Stomach (tissue), 8 donors: ENCODE measurements at regions not wholly inside any gene's neighbourhood (a gene's known extent, or its start where the extent isn't known, plus 50 kb on each side); places are given as distances from the start of the nearest gene placed in this dataset.

ENCODE experiments used
- DNase-seq, 2 donors: peaks; one replicate each; pipeline versions ENCODE4 v3.0.0 to v3.0.0-alpha.2; 2013 to 2019
- H3K27ac ChIP-seq, 5 donors: fragments of 200-600 bp in 4 of 5; sonication (generic) in 4 of 5; one replicate each; pipeline ENCODE4 v1.5.1; 2013 to 2019; ENCODE audit warnings: mild to moderate bottlenecking in 1 of 5, moderate library complexity in 1 of 5
- H3K27me3 ChIP-seq, 3 donors: fragments of 200-600 bp; sonication (generic); one replicate each; pipeline ENCODE4 v1.5.1; 2017 to 2019; ENCODE audit warnings: mixed run types in 1 of 3
- H3K36me3 ChIP-seq, 4 donors: fragments of 200-600 bp; sonication (generic); 1 replicate in 3 of 4; 2 replicates in 1 of 4; pipeline ENCODE4 v1.5.1; 2016 to 2019
- H3K4me1 ChIP-seq, 4 donors: fragments of 200-600 bp; sonication (generic); one replicate each; pipeline ENCODE4 v1.5.1; 2016 to 2019
- H3K4me3 ChIP-seq, 4 donors: fragments of 200-600 bp; sonication (generic) in 3 of 4; one replicate each; pipeline ENCODE4 v1.5.1; 2016 to 2019; ENCODE audit warnings: mild to moderate bottlenecking in 1 of 4
- H3K9me3 ChIP-seq, 4 donors: fragments of 200-600 bp; sonication (generic); one replicate each; pipeline ENCODE4 v1.5.1; 2016 to 2019
- CTCF ChIP-seq, 7 experiments: fragments of 450-650 bp in 4 of 7; fragments of 200-600 bp in 3 of 7; sonication (generic) in 3 of 7; IDR thresholded peaks; one replicate each; pipeline ENCODE4 v1.5.1; 2016 to 2019; ENCODE audit warnings: antibody characterized with exemption in 7 of 7, control low read depth in 2 of 7, mild to moderate bottlenecking in 1 of 7
- EP300 ChIP-seq: sonication (generic); formaldehyde crosslinking; IDR thresholded peaks from one replicate; pipeline ENCODE4 v1.6.1; 2017; ENCODE audit warnings: antibody characterized with exemption
- POLR2A ChIP-seq, 4 donors: fragments of 450-650 bp; IDR thresholded peaks; one replicate each; pipeline ENCODE4 v1.6.1; 2016; ENCODE audit warnings: antibody characterized with exemption in 4 of 4, control low read depth in 2 of 4, mild to moderate bottlenecking in 1 of 4, moderate library complexity in 1 of 4
- POLR2AphosphoS5 ChIP-seq, 3 donors: sonication (generic); formaldehyde crosslinking; IDR thresholded peaks; one replicate each; pipeline ENCODE4 v1.6.1; 2016; ENCODE audit warnings: antibody characterized with exemption in 3 of 3
- WGBS, 5 donors: extraction: QIAGEN DNeasy Blood & Tissue Kit in 3 of 5; methylation state at CpG; one replicate each; pipeline versions ENCODE4 v1.1.5 to v1.1.7; 2013 to 2018; 5-methylcytosine and 5-hydroxymethylcytosine counted together
- intact Hi-C: fragments of 100-400 bp; cut with DNase I; formaldehyde crosslinking; loops from one replicate; pipeline ENCODE4 v1.15.1; 2023; ENCODE audit warnings: low total_unique reads
- donor health status: healthy with polysubstance abuse.
- donor health status: Bipolar disorder and iron deficiency.
- donor health status: healthy.

- H3K27ac ChIP-seq: no peak overlapping the region
- no peak overlapping the region for H3K4me3 ChIP-seq
- 76 to 94% (median 87%) methylated on average over 2 of the region's 2 CpGs for WGBS, 5 donors
- no peak for DNase-seq
- no peaks in the 10 kb centered on the region for H3K9me3 ChIP-seq
- H3K36me3 ChIP-seq: no peaks in the 10 kb centered on the region
- intact Hi-C loops: no loop called here
- TF ChIP-seq EP300 (no peak), POLR2AphosphoS5 (IDR thresholded peaks at IDR 0.05) (no peak), CTCF (IDR thresholded peaks at IDR 0.05) (no peak), POLR2A (IDR thresholded peaks at IDR 0.05) (no peak)
- no peaks in the 10 kb centered on the region for H3K27me3 ChIP-seq
- H3K4me1 ChIP-seq: peaks cover 8 to 17% (median 11%) of the 10 kb centered on the region in 4 donors
These were observed 259.7 kb downstream of the RHOU start for GRCh38 chr1:228994676-228995594.

GRCh38 chr1:228996281-228996680, 261.0 kb downstream of the RHOU start:
- TF ChIP-seq CTCF (IDR thresholded peaks at IDR 0.05): no peak
- no peak for TF ChIP-seq POLR2A (IDR thresholded peaks at IDR 0.05)
- TF ChIP-seq POLR2AphosphoS5 (IDR thresholded peaks at IDR 0.05): no peak
- TF ChIP-seq EP300: no peak
- H3K27ac ChIP-seq: no peak overlapping the region
- intact Hi-C loops: no loop called here

GRCh38 chr1:228997721-228998144, 262.5 kb downstream of the RHOU start:
- Histone ChIP-seq H3K9me3 (no peaks in the 10 kb centered on the region), H3K27me3 (no peaks in the 10 kb centered on the region), H3K4me3 (no peak overlapping the region), H3K27ac (no peak overlapping the region), H3K4me1 (peaks cover 0 to 15% (median 0%) of the 10 kb centered on the region in 4 donors), H3K36me3 (no peaks in the 10 kb centered on the region)
- no peak for DNase-seq
- intact Hi-C loops: no loop called here
- no peak for TF ChIP-seq POLR2AphosphoS5 (IDR thresholded peaks at IDR 0.05)
- no peak for TF ChIP-seq EP300
- no peak for TF ChIP-seq CTCF (IDR thresholded peaks at IDR 0.05)
- TF ChIP-seq POLR2A (IDR thresholded peaks at IDR 0.05): no peak
- 90 to 97% (median 95%) methylated on average over 4 of the region's 4 CpGs for WGBS, 5 donors

More at GRCh38 chr1:228996281-228996680, 261.0 kb downstream of the RHOU start:
- Histone ChIP-seq H3K27me3 (no peaks in the 10 kb centered on the region), H3K36me3 (no peaks in the 10 kb centered on the region), H3K4me3 (no peak overlapping the region), H3K4me1 (peaks cover 0 to 4% (median 2%) of the 10 kb centered on the region in 4 donors), H3K9me3 (no peaks in the 10 kb centered on the region)
- no peak for DNase-seq
- 86 to 95% (median 92%) methylated on average over 5 to 6 of the region's 6 CpGs for WGBS, 5 donors

DNA sequence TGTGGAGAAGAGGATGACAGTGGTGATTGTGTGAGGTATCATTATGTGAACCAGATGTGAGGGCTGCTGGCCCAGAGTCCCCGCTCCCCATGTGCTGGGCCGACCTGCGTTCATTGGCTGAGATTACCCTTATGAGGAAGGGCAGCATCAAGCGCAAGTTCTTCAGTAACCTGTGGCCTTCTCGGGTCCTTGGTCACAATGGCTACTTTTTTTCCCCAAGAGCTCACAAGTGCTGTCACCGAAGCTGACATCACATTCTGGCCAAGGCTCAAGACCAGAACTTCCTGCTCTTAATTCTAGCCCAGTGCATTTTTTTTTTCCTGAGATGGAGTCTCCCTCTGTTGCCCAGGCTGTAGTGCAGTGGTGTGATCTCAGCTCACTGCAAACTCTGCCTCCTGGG, 262.9 kb downstream of the RHOU start:
- peaks cover 0 to 15% (median 0%) of the 10 kb centered on the region in 4 donors for H3K4me1 ChIP-seq
- no peak overlapping the region for H3K4me3 ChIP-seq
- 80 to 88% (median 86%) methylated on average over 6 of the region's 6 CpGs for WGBS, 5 donors
- no peaks in the 10 kb centered on the region for H3K27me3 ChIP-seq
- no peaks in the 10 kb centered on the region for H3K36me3 ChIP-seq
- no peaks in the 10 kb centered on the region for H3K9me3 ChIP-seq
- intact Hi-C loops: no loop called here
- no peak overlapping the region for H3K27ac ChIP-seq
- no peak for DNase-seq
- TF ChIP-seq POLR2AphosphoS5 (IDR thresholded peaks at IDR 0.05) (no peak), EP300 (no peak), CTCF (IDR thresholded peaks at IDR 0.05) (no peak), POLR2A (IDR thresholded peaks at IDR 0.05) (no peak)
